Astrocyte (in vitro differentiated cells and primary cell): ENCODE measurements at regions not wholly inside any gene's neighbourhood (a gene's known extent, or its start where the extent isn't known, plus 50 kb on each side); places are given as distances from the start of the nearest gene placed in this dataset.

Source experiments
- DNase-seq: peaks from one replicate; pipeline ENCODE4 v3.0.0-alpha.2; 2010; ENCODE audit warnings: low read depth
- FAIRE-seq: peaks from 2 replicates; lab custom pipeline; 2011; peaks lifted over from hg19 to GRCh38; lab: Jason Lieb, UNC
- H2AFZ ChIP-seq: 2 replicates; pipeline ENCODE4 v1.6.0; 2012; ENCODE audit warnings: low read depth, low read length, inconsistent platforms
- H3K27ac ChIP-seq: 2 replicates; pipeline ENCODE4 v1.5.1; 2011; ENCODE audit warnings: low read depth, low read length, inconsistent platforms
- H3K27me3 ChIP-seq: 2 replicates; pipeline ENCODE4 v1.6.0; 2011; ENCODE audit warnings: low read length, inconsistent platforms; ENCODE audit not compliant: insufficient read depth
- H3K36me3 ChIP-seq: 2 replicates; pipeline ENCODE4 v1.5.1; 2011; ENCODE audit warnings: low read length, inconsistent platforms; ENCODE audit not compliant: insufficient read depth
- H3K4me1 ChIP-seq: 2 replicates; pipeline ENCODE4 v1.5.1; 2011; ENCODE audit warnings: low read length, inconsistent platforms; ENCODE audit not compliant: insufficient read depth
- H3K4me2 ChIP-seq: 2 replicates; pipeline ENCODE4 v1.6.0; 2012; ENCODE audit warnings: low read length, inconsistent platforms
- H3K4me3 ChIP-seq: 2 replicates; pipeline ENCODE4 v1.5.1; 2011; ENCODE audit warnings: low read depth, mild to moderate bottlenecking, low read length, inconsistent platforms; ENCODE audit not compliant: insufficient read depth
- H3K79me2 ChIP-seq: 2 replicates; pipeline ENCODE4 v1.6.0; 2012; ENCODE audit warnings: mild to moderate bottlenecking, low read length, inconsistent platforms; ENCODE audit not compliant: insufficient read depth
- H3K9ac ChIP-seq: 2 replicates; pipeline ENCODE4 v1.6.0; 2012; ENCODE audit warnings: mild to moderate bottlenecking, low read length, inconsistent platforms
- H3K9me3 ChIP-seq: 2 replicates; pipeline ENCODE4 v1.5.1; 2012; ENCODE audit warnings: low read depth, mild to moderate bottlenecking, low read length, inconsistent platforms; ENCODE audit not compliant: insufficient read depth
- H4K20me1 ChIP-seq: 2 replicates; pipeline ENCODE4 v1.6.0; 2012; ENCODE audit warnings: low read length, inconsistent platforms; ENCODE audit not compliant: insufficient read depth
- H3K27ac Mint-ChIP-seq: one replicate; pipeline ENCODE4 v1.8.0; 2021; ENCODE audit warnings: mild to moderate bottlenecking, mixed read lengths; ENCODE audit not compliant: unreplicated experiment
- H3K27me3 Mint-ChIP-seq: one replicate; pipeline ENCODE4 v1.8.0; 2021; ENCODE audit warnings: low read depth, mixed read lengths; ENCODE audit not compliant: unreplicated experiment
- H3K36me3 Mint-ChIP-seq: one replicate; pipeline ENCODE4 v1.8.0; 2021; ENCODE audit warnings: low read depth, mixed read lengths; ENCODE audit not compliant: unreplicated experiment
- H3K4me1 Mint-ChIP-seq: one replicate; pipeline ENCODE4 v1.8.0; 2021; ENCODE audit warnings: low read depth, mixed read lengths; ENCODE audit not compliant: unreplicated experiment
- H3K4me3 Mint-ChIP-seq: one replicate; pipeline ENCODE4 v1.8.0; 2021; ENCODE audit warnings: mild to moderate bottlenecking, moderate library complexity, mixed read lengths; ENCODE audit not compliant: unreplicated experiment
- H3K9me3 Mint-ChIP-seq: one replicate; pipeline ENCODE4 v1.8.0; 2021; ENCODE audit warnings: mild to moderate bottlenecking, mixed read lengths; ENCODE audit not compliant: unreplicated experiment
- CTCF ChIP-seq: IDR thresholded peaks from 2 replicates; pipeline ENCODE4 v1.5.1; 2011; ENCODE audit warnings: low read depth, mild to moderate bottlenecking, inconsistent platforms, low read length, moderate library complexity; ENCODE audit not compliant: insufficient read depth
- EZH2 ChIP-seq: IDR thresholded peaks from 2 replicates; pipeline ENCODE4 v1.6.1; 2012; ENCODE audit warnings: mild to moderate bottlenecking, low read length, inconsistent platforms; ENCODE audit not compliant: insufficient read depth

DNA sequence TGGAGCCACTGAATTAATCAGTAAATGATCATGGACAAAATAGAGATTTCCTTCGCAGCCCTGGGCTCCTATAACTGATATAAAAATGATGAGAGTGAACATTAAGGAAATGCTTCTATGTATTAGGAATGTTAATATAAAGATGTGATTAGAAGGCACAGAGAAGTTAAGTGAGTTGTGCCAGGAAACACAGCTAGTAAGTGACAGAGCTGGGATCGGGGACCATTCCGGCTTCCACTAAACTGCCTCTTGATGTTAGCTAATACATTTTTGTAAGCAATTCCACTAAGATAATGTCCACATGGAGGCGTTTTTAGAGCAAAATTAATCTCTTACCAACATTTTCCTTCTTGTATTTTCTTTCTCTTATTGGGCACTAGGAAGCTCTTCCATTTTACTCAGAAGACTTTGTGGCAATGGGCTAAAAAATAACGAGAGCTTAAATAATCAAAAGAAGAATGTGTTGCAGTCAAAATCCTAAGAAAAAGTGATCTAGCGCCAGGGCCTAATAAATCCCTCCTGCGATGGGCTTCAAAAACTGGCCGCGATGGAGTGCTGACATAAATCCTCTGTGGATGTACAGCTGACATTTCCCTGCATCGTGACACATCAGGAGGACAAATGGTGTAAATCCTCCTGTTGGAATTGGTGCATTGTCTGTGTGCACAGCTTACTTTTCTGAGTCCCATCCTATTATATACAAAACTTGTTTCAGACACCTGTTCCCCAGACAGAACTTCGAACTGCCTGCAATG is 326.1 kb upstream of the MAF start:
- no peak overlapping the region for H3K27ac Mint-ChIP-seq
- no peaks in the 10 kb centered on the region for H3K79me2 ChIP-seq
- no peaks in the 10 kb centered on the region for H3K36me3 ChIP-seq
- FAIRE-seq (no peak), DNase-seq (no peak)
- H3K9ac ChIP-seq = no peak overlapping the region
- no peaks in the 10 kb centered on the region for H3K4me1 ChIP-seq
- H3K4me3 Mint-ChIP-seq = no peak overlapping the region
- TF ChIP-seq EZH2 (no peak), CTCF (no peak)
- H3K27ac ChIP-seq = no peak overlapping the region
- no peaks in the 10 kb centered on the region for H3K36me3 Mint-ChIP-seq
- no peaks in the 10 kb centered on the region for H4K20me1 ChIP-seq
- H3K4me1 Mint-ChIP-seq = no peaks in the 10 kb centered on the region
- no peak overlapping the region for H2AFZ ChIP-seq
- H3K4me2 ChIP-seq = no peak overlapping the region
- H3K27me3 ChIP-seq = no peaks in the 10 kb centered on the region
- no peaks in the 10 kb centered on the region for H3K9me3 ChIP-seq
- no peak overlapping the region for H3K4me3 ChIP-seq
- peaks cover 3% of the 10 kb centered on the region for H3K9me3 Mint-ChIP-seq
- H3K27me3 Mint-ChIP-seq = no peaks in the 10 kb centered on the region

DNA sequence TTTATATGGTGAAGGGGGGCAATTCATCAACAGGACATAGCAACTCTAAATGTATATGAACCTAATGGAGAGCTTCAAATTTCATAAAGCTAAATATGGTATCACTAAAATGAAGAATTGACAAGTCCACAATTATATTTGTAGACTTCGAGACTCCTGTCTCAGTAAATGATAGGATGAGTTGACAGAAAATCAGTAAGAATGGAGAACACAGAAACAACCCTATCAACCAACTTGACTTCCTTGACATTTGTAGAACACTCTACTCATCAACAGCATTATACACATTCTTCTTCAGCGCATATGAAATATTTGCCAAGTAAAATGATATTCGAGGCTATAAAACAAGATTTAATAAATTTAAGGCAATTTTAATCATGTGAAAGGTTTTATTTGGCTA is 322.9 kb upstream of the MAF start:
- Histone ChIP-seq H3K27ac (no peak overlapping the region), H3K9me3 (no peaks in the 10 kb centered on the region), H3K4me2 (no peak overlapping the region), H3K79me2 (no peaks in the 10 kb centered on the region), H4K20me1 (no peaks in the 10 kb centered on the region), H3K4me3 (no peak overlapping the region), H2AFZ (no peak overlapping the region), H3K27me3 (no peaks in the 10 kb centered on the region), H3K9ac (no peak overlapping the region), H3K4me1 (no peaks in the 10 kb centered on the region), H3K36me3 (no peaks in the 10 kb centered on the region)
- no peak overlapping the region for H3K4me3 Mint-ChIP-seq
- DNase-seq (no peak), FAIRE-seq (no peak)
- no peaks in the 10 kb centered on the region for H3K9me3 Mint-ChIP-seq
- H3K27ac Mint-ChIP-seq = no peak overlapping the region
- peaks cover 4% of the 10 kb centered on the region for H3K4me1 Mint-ChIP-seq
- H3K27me3 Mint-ChIP-seq = no peaks in the 10 kb centered on the region
- no peaks in the 10 kb centered on the region for H3K36me3 Mint-ChIP-seq
- TF ChIP-seq EZH2 (no peak), CTCF (no peak)

DNA sequence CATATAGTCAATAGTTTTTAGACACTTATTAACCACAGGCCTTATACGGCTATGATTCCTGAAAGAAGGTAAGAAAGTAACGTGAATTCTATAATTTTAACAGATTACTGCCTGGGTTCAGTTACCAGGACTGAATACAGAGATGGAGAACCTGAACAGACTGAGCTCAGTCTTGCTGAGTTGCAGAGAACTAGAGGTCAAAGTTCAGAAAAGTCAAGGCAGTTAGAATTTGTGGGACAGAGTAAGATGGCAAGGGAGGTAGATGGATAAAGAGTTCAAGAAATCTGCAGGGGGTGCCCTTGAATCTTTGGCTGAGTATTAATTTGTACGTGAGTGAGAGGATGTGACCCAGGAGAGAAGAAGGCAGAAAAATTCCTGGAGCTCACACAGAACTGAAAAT is 320.1 kb upstream of the MAF start:
- no peak overlapping the region for H3K4me3 Mint-ChIP-seq
- H3K4me1 Mint-ChIP-seq = peaks cover 4% of the 10 kb centered on the region
- H3K9me3 ChIP-seq = no peaks in the 10 kb centered on the region
- H3K9ac ChIP-seq = no peak overlapping the region
- DNase-seq (no peak), FAIRE-seq (no peak)
- no peaks in the 10 kb centered on the region for H3K9me3 Mint-ChIP-seq
- H3K79me2 ChIP-seq = no peaks in the 10 kb centered on the region
- H3K27me3 ChIP-seq = no peaks in the 10 kb centered on the region
- H4K20me1 ChIP-seq = no peaks in the 10 kb centered on the region
- H3K27me3 Mint-ChIP-seq = no peaks in the 10 kb centered on the region
- no peaks in the 10 kb centered on the region for H3K36me3 Mint-ChIP-seq
- no peak overlapping the region for H3K4me3 ChIP-seq
- TF ChIP-seq EZH2 = no peak
- TF ChIP-seq CTCF = no peak
- H3K27ac Mint-ChIP-seq = no peak overlapping the region
- no peaks in the 10 kb centered on the region for H3K36me3 ChIP-seq
- no peak overlapping the region for H2AFZ ChIP-seq
- no peak overlapping the region for H3K27ac ChIP-seq
- no peak overlapping the region for H3K4me2 ChIP-seq
- no peaks in the 10 kb centered on the region for H3K4me1 ChIP-seq
